Tibial nerve (tissue), 3 donors: ENCODE measurements at regions not wholly inside any gene's neighbourhood (a gene's known extent, or its start where the extent isn't known, plus 50 kb on each side); places are given as distances from the start of the nearest gene placed in this dataset.

Experiments
- CTCF ChIP-seq, 5 experiments: fragments of 200-600 bp in 3 of 5; fragments of 450-650 bp in 2 of 5; sonication (generic) in 3 of 5; IDR thresholded peaks; one replicate each; pipeline ENCODE4 v1.5.1; 2016 to 2019; ENCODE audit warnings: antibody characterized with exemption in 5 of 5, mild to moderate bottlenecking in 3 of 5, moderate library complexity in 2 of 5
- POLR2A ChIP-seq, 2 donors: fragments of 450-650 bp; IDR thresholded peaks; one replicate each; pipeline ENCODE4 v1.6.1; 2017; ENCODE audit warnings: antibody characterized with exemption in 2 of 2, mild to moderate bottlenecking in 2 of 2, moderate library complexity in 2 of 2

GRCh38 chr2:51723691-51724090, 691.8 kb upstream of the NRXN1 start:
- TF ChIP-seq CTCF (IDR thresholded peaks at IDR 0.05) (no peak), POLR2A (IDR thresholded peaks at IDR 0.05) (no peak)
